RWPE2 (cell line): ENCODE measurements at regions not wholly inside any gene's neighbourhood (a gene's known extent, or its start where the extent isn't known, plus 50 kb on each side); places are given as distances from the start of the nearest gene placed in this dataset.

Source experiments
- ATAC-seq: fragments of 200-7000 bp; cut with Tn5 transposase; 3 replicates; pipeline ENCODE4 v1.9.1; 2021; ENCODE audit warnings: low read depth
- DNase-seq: peaks from one replicate; pipeline ENCODE4 v3.0.0-alpha.2; 2020; ENCODE audit warnings: low spot score
- H3K27ac ChIP-seq: fragments of 450-650 bp; 2 replicates; pipeline ENCODE4 v1.5.1; 2017; ENCODE audit warnings: mild to moderate bottlenecking; ENCODE audit not compliant: poor library complexity, severe bottlenecking
- H3K27me3 ChIP-seq: fragments of 250-450 bp; sonication (Bioruptor Pico); 2 replicates; pipeline ENCODE4 v1.5.1; 2021; ENCODE audit warnings: mild to moderate bottlenecking, moderate library complexity; ENCODE audit not compliant: insufficient read depth, poor library complexity, severe bottlenecking
- H3K36me3 ChIP-seq: fragments of 250-450 bp; sonication (Bioruptor Pico); 2 replicates; pipeline ENCODE4 v1.5.1; 2020; ENCODE audit warnings: low read depth, mild to moderate bottlenecking, moderate library complexity
- H3K4me1 ChIP-seq: fragments of 250-450 bp; sonication (Bioruptor Pico); 2 replicates; pipeline ENCODE4 v1.5.1; 2021; ENCODE audit warnings: mild to moderate bottlenecking, moderate library complexity; ENCODE audit not compliant: insufficient read depth, poor library complexity, severe bottlenecking
- H3K4me3 ChIP-seq: fragments of 250-450 bp; sonication (Bioruptor Pico); 2 replicates; pipeline ENCODE4 v1.5.1; 2021; ENCODE audit warnings: mild to moderate bottlenecking, moderate library complexity; ENCODE audit not compliant: severe bottlenecking
- H3K9me3 ChIP-seq: fragments of 250-450 bp; sonication (Bioruptor Pico); 2 replicates; pipeline ENCODE4 v1.5.1; 2021; ENCODE audit warnings: mild to moderate bottlenecking, moderate library complexity; ENCODE audit not compliant: severe bottlenecking
- CTCF ChIP-seq: fragments of 450-650 bp; IDR thresholded peaks from one replicate; pipeline ENCODE4 v1.5.1; 2017; ENCODE audit warnings: mild to moderate bottlenecking, moderate library complexity; ENCODE audit not compliant: poor library complexity, severe bottlenecking

GRCh38 chr6:137683916-137684315, 183.1 kb upstream of the TNFAIP3 start:
- H3K9me3 ChIP-seq = no peaks in the 10 kb centered on the region
- H3K4me3 ChIP-seq = no peak overlapping the region
- H3K27me3 ChIP-seq = no peaks in the 10 kb centered on the region
- no peak for DNase-seq
- H3K27ac ChIP-seq = no peak overlapping the region
- H3K4me1 ChIP-seq = peaks cover 7% of the 10 kb centered on the region
- H3K36me3 ChIP-seq = no peaks in the 10 kb centered on the region
- ATAC-seq = no peak
- TF ChIP-seq CTCF = no peak

GRCh38 chr6:137685798-137686375, 181.2 kb upstream of the TNFAIP3 start:
- Histone ChIP-seq H3K36me3 (no peaks in the 10 kb centered on the region), H3K4me3 (no peak overlapping the region), H3K9me3 (no peaks in the 10 kb centered on the region), H3K4me1 (peaks cover 3% of the 10 kb centered on the region), H3K27me3 (no peaks in the 10 kb centered on the region), H3K27ac (no peak overlapping the region)
- DNase-seq = no peak
- no peak for TF ChIP-seq CTCF
- no peak for ATAC-seq

GRCh38 chr6:137687818-137688217, 179.2 kb upstream of the TNFAIP3 start:
- no peak overlapping the region for H3K4me3 ChIP-seq
- no peaks in the 10 kb centered on the region for H3K27me3 ChIP-seq
- no peak for TF ChIP-seq CTCF
- H3K4me1 ChIP-seq = no peaks in the 10 kb centered on the region
- no peaks in the 10 kb centered on the region for H3K9me3 ChIP-seq
- no peak overlapping the region for H3K27ac ChIP-seq
- DNase-seq (no peak), ATAC-seq (no peak)
- no peaks in the 10 kb centered on the region for H3K36me3 ChIP-seq

GRCh38 chr6:137688230-137688971, 178.7 kb upstream of the TNFAIP3 start:
- Histone ChIP-seq H3K27ac (no peak overlapping the region), H3K36me3 (no peaks in the 10 kb centered on the region), H3K9me3 (no peaks in the 10 kb centered on the region), H3K4me3 (no peak overlapping the region), H3K27me3 (no peaks in the 10 kb centered on the region), H3K4me1 (no peaks in the 10 kb centered on the region)
- DNase-seq = no peak
- ATAC-seq = no peak
- no peak for TF ChIP-seq CTCF

- Histone ChIP-seq H3K27me3 (no peaks in the 10 kb centered on the region), H3K27ac (no peak overlapping the region), H3K4me1 (no peaks in the 10 kb centered on the region), H3K9me3 (no peaks in the 10 kb centered on the region), H3K4me3 (no peak overlapping the region), H3K36me3 (no peaks in the 10 kb centered on the region)
- TF ChIP-seq CTCF = no peak
- DNase-seq (no peak), ATAC-seq (no peak)
These were observed 177.7 kb upstream of the TNFAIP3 start for GRCh38 chr6:137689377-137689776.
